Retinal pigment epithelial cell (primary cell): ENCODE measurements at regions not wholly inside any gene's neighbourhood (a gene's known extent, or its start where the extent isn't known, plus 50 kb on each side); places are given as distances from the start of the nearest gene placed in this dataset.

Experiments used
- DNase-seq: peaks from one replicate; pipeline ENCODE4 v3.0.0-alpha.2; 2010; ENCODE audit warnings: low read depth
- H3K4me3 ChIP-seq: 2 replicates; pipeline ENCODE4 v1.5.1; 2011; ENCODE audit warnings: mild to moderate bottlenecking, low read length, control low read depth, moderate library complexity
- TF ChIP-seq, protein P1 (sequence below): conservative IDR thresholded peaks from 2 replicates; pipeline ENCODE4 v1.5.1; 2011; ENCODE audit warnings: low read depth, low read length, control low read depth, inconsistent platforms

DNA sequence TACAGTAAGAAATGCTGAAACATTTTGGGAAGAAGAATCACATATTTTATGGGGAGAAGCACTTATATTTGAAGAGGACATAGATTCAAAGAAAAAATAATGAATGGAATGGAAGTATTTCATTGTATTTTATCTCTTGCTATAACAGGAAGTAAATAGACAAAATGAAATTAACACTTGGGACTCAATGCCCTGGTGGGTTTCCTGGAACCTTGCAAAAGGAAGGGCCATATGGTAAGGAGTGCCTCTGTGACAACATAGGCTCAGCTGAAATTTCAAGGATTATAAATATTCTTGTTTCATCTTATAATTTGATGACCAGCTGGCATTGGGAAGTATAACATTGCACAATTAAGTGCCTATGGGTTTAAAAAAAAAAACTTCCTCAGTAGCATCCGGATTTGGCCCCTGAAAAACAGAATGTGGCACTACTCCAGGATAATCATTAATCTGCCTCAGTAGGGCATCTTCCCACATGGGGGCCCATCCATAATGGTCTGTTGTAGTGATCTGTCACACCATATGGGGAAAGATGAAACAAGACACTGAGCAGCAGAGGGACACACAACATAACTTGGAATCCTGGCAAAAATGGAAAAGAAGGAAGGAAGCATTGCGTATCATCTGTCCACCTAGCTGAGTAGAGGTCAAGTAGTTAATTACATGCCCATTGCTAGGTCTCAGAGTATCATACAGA, 321.6 kb downstream of the NDFIP2 start:
- TF ChIP-seq, protein P1, sequence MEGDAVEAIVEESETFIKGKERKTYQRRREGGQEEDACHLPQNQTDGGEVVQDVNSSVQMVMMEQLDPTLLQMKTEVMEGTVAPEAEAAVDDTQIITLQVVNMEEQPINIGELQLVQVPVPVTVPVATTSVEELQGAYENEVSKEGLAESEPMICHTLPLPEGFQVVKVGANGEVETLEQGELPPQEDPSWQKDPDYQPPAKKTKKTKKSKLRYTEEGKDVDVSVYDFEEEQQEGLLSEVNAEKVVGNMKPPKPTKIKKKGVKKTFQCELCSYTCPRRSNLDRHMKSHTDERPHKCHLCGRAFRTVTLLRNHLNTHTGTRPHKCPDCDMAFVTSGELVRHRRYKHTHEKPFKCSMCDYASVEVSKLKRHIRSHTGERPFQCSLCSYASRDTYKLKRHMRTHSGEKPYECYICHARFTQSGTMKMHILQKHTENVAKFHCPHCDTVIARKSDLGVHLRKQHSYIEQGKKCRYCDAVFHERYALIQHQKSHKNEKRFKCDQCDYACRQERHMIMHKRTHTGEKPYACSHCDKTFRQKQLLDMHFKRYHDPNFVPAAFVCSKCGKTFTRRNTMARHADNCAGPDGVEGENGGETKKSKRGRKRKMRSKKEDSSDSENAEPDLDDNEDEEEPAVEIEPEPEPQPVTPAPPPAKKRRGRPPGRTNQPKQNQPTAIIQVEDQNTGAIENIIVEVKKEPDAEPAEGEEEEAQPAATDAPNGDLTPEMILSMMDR: no peak
- no peak for DNase-seq
- no peak overlapping the region for H3K4me3 ChIP-seq

- no peak for DNase-seq
- TF ChIP-seq, protein P1: no peak
- H3K4me3 ChIP-seq: no peak overlapping the region
These were observed 318.3 kb downstream of the NDFIP2 start for GRCh38 chr13:79799059-79799867.

- TF ChIP-seq, protein P1: no peak
- H3K4me3 ChIP-seq: no peak overlapping the region
- DNase-seq: no peak
These were observed 315.2 kb downstream of the NDFIP2 start for GRCh38 chr13:79796136-79796535.

DNA sequence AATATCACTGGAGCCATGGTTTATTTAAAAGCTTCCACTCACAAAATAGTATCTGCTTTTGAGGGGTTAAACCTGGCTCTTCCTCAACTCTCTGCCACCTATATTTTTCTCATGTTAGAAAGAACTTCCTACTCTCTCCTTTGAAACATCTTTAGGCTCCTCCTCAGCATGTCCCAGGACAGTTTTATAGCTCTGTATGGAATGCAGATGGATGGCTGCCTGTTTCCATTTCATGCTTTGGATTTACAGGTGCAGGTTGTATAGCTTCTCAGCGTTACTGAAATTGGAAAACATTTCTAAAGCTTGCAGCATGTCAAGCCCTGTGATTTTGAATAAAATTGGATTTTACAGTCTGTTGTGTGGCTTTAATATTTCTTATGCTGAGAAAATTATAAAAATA, 314.0 kb downstream of the NDFIP2 start:
- no peak overlapping the region for H3K4me3 ChIP-seq
- no peak for DNase-seq
- TF ChIP-seq, protein P1: no peak

DNA sequence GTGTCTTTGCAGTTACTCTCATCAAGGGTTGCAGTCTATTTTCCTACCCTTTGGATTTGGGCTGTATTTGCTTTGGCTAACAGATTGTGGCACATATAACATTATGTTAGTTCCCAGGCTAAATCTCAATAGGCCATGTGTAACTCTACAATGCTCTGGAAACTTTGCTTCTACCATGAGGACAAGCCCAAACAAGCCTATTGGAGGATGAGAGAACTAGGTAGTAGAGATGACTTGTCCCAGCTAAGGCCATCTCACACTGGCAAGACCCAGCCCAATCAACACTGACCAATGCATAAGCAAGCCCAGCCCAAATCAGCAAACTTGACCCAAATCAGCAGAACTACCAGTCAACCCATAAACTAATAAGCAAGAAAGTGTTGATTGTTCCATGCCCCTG, 311.8 kb downstream of the NDFIP2 start:
- DNase-seq: no peak
- no peak overlapping the region for H3K4me3 ChIP-seq
- TF ChIP-seq, protein P1: no peak

DNA sequence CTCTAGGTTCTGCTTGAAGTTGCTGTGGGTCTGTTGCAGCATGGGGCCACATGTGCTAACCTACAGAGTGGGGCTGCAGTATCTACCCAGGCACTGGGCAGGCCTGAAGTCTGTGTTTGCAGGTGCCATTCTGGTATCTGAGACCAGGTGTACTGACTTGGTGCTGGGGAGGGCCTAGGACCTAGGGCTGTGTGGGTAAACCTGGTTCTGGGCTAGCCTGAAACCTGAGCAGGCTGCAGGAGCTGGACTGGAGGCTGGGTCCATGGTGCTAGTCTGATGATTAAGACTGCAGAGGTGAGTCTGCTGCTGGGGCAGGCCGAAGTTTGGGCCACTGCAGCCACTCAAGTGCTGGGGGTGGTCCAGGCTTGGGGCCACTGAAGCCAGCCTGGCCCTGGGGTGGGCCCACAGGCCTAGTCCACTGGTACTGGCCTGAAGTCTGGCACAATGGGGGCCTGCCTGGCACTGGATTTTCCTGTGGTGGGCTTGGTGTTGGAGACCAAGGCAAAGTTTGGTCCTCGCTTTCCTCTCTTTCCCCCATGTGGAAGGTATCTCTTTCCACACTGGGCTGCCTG, 310.6 kb downstream of the NDFIP2 start:
- no peak overlapping the region for H3K4me3 ChIP-seq
- TF ChIP-seq, protein P1: no peak
- DNase-seq: no peak
